ENCODE measurements at regions not wholly inside any gene's neighbourhood (a gene's known extent, or its start where the extent isn't known, plus 50 kb on each side); places are given as distances from the start of the nearest gene placed in this dataset.

DNA sequence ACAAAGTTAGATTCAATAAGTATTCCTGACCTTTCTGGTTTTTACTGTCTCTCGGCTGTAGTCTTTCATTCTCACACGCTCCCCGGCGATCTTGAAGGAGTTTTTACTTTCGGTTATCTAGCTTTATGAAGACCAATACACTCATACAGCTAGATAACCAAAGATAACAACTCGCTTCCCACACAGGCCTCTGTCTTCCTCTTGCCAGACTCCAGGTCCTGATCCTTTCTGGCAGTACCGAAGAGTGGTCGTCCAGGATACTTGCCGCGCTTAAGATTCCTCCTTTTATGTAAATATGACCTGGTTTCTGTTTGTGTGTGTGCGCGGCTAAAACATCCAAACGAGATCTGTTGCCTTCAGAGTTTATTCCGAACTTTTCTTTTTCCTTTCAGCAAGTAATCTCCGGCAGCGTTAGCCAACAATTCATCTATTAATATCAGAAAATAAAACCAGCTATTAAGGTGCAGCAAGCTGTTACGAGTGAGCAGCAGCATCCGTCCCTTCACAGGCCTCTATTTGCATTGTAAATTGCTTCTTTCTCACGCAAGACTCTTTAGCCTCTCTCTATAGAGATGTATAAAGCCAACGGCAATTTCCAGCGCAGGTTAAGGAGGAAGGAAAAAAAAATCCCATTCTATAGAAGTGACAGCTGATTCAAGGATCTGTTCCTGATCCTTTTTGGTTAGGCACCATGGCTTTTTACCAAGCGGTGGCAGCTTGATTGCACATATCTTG is 216.1 kb downstream of the MEF2C start (continued):
- TF ChIP-seq HDAC2 (IDR thresholded peaks at IDR 0.05; ENCODE audit: borderline replicate concordance in 1 of 2, low read depth in 2 of 2, low read length in 2 of 2) (no peak; a peak in 1 of 4 replicates), TAF7 (optimal IDR thresholded peaks at IDR 0.05; ENCODE audit: borderline replicate concordance, low read depth, low read length) (no peak), POU5F1 (IDR thresholded peaks at IDR 0.05; ENCODE audit: low read depth, low read length) (peak; percentile 92), RAD21 (IDR thresholded peaks at IDR 0.05 in 1 of 2, conservative IDR thresholded peaks at IDR 0.05 in 1 of 2; ENCODE audit: low read depth in 2 of 2, low read length in 2 of 2) (no peak), NANOG (IDR thresholded peaks at IDR 0.05; ENCODE audit: insufficient read depth, low read depth, low read length, poor library complexity, severe bottlenecking) (peak; percentile 12), SP1 (IDR thresholded peaks at IDR 0.05; ENCODE audit: low read depth, low read length) (peak; percentile 80), KDM4A (IDR thresholded peaks at IDR 0.05; ENCODE audit: low read depth, low read length, severe bottlenecking) (no peak), TCF12 (IDR thresholded peaks at IDR 0.05; ENCODE audit: low read depth, low read length) (0 out of 2 replicates have a peak, but pooled peaks have one; percentile 28), SRF (IDR thresholded peaks at IDR 0.05; ENCODE audit: low read depth, low read length) (no peak)
- TF ChIP-seq, protein P1, sequence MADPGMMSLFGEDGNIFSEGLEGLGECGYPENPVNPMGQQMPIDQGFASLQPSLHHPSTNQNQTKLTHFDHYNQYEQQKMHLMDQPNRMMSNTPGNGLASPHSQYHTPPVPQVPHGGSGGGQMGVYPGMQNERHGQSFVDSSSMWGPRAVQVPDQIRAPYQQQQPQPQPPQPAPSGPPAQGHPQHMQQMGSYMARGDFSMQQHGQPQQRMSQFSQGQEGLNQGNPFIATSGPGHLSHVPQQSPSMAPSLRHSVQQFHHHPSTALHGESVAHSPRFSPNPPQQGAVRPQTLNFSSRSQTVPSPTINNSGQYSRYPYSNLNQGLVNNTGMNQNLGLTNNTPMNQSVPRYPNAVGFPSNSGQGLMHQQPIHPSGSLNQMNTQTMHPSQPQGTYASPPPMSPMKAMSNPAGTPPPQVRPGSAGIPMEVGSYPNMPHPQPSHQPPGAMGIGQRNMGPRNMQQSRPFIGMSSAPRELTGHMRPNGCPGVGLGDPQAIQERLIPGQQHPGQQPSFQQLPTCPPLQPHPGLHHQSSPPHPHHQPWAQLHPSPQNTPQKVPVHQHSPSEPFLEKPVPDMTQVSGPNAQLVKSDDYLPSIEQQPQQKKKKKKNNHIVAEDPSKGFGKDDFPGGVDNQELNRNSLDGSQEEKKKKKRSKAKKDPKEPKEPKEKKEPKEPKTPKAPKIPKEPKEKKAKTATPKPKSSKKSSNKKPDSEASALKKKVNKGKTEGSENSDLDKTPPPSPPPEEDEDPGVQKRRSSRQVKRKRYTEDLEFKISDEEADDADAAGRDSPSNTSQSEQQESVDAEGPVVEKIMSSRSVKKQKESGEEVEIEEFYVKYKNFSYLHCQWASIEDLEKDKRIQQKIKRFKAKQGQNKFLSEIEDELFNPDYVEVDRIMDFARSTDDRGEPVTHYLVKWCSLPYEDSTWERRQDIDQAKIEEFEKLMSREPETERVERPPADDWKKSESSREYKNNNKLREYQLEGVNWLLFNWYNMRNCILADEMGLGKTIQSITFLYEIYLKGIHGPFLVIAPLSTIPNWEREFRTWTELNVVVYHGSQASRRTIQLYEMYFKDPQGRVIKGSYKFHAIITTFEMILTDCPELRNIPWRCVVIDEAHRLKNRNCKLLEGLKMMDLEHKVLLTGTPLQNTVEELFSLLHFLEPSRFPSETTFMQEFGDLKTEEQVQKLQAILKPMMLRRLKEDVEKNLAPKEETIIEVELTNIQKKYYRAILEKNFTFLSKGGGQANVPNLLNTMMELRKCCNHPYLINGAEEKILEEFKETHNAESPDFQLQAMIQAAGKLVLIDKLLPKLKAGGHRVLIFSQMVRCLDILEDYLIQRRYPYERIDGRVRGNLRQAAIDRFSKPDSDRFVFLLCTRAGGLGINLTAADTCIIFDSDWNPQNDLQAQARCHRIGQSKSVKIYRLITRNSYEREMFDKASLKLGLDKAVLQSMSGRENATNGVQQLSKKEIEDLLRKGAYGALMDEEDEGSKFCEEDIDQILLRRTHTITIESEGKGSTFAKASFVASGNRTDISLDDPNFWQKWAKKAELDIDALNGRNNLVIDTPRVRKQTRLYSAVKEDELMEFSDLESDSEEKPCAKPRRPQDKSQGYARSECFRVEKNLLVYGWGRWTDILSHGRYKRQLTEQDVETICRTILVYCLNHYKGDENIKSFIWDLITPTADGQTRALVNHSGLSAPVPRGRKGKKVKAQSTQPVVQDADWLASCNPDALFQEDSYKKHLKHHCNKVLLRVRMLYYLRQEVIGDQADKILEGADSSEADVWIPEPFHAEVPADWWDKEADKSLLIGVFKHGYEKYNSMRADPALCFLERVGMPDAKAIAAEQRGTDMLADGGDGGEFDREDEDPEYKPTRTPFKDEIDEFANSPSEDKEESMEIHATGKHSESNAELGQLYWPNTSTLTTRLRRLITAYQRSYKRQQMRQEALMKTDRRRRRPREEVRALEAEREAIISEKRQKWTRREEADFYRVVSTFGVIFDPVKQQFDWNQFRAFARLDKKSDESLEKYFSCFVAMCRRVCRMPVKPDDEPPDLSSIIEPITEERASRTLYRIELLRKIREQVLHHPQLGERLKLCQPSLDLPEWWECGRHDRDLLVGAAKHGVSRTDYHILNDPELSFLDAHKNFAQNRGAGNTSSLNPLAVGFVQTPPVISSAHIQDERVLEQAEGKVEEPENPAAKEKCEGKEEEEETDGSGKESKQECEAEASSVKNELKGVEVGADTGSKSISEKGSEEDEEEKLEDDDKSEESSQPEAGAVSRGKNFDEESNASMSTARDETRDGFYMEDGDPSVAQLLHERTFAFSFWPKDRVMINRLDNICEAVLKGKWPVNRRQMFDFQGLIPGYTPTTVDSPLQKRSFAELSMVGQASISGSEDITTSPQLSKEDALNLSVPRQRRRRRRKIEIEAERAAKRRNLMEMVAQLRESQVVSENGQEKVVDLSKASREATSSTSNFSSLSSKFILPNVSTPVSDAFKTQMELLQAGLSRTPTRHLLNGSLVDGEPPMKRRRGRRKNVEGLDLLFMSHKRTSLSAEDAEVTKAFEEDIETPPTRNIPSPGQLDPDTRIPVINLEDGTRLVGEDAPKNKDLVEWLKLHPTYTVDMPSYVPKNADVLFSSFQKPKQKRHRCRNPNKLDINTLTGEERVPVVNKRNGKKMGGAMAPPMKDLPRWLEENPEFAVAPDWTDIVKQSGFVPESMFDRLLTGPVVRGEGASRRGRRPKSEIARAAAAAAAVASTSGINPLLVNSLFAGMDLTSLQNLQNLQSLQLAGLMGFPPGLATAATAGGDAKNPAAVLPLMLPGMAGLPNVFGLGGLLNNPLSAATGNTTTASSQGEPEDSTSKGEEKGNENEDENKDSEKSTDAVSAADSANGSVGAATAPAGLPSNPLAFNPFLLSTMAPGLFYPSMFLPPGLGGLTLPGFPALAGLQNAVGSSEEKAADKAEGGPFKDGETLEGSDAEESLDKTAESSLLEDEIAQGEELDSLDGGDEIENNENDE (IDR thresholded peaks at IDR 0.05; ENCODE audit: insufficient replicate concordance, low read length): no peak
